Tibial nerve (tissue), 4 donors: ENCODE measurements at regions not wholly inside any gene's neighbourhood (a gene's known extent, or its start where the extent isn't known, plus 50 kb on each side); places are given as distances from the start of the nearest gene placed in this dataset.

ENCODE experiments used
- DNase-seq, 2 donors: peaks; one replicate each; pipeline ENCODE4 v3.0.0-alpha.2; 2019; ENCODE audit warnings: low spot score in 2 of 2
- H3K27ac ChIP-seq, 4 donors: fragments of 200-600 bp; sonication (generic) in 3 of 4; one replicate each; pipeline ENCODE4 v1.5.1; 2017 to 2019; ENCODE audit warnings: mild to moderate bottlenecking in 1 of 4
- H3K27me3 ChIP-seq, 2 donors: fragments of 200-600 bp; sonication (generic) in 1 of 2; one replicate each; pipeline versions ENCODE4 v1.5.1 to v1.6.0; 2017 to 2019
- H3K36me3 ChIP-seq, 3 donors: fragments of 200-600 bp; sonication (generic); one replicate each; pipeline ENCODE4 v1.5.1; 2018 to 2019
- H3K4me1 ChIP-seq, 4 donors: fragments of 200-600 bp; sonication (generic) in 3 of 4; one replicate each; pipeline ENCODE4 v1.5.1; 2017 to 2019
- H3K4me3 ChIP-seq, 4 donors: fragments of 200-600 bp; sonication (generic) in 3 of 4; one replicate each; pipeline ENCODE4 v1.5.1; 2017 to 2019; ENCODE audit warnings: mild to moderate bottlenecking in 1 of 4, moderate library complexity in 1 of 4
- H3K9me3 ChIP-seq, 4 donors: fragments of 200-600 bp; sonication (generic) in 3 of 4; one replicate each; pipeline ENCODE4 v1.5.1; 2017 to 2019
- CTCF ChIP-seq, 5 experiments: fragments of 200-600 bp in 3 of 5; fragments of 450-650 bp in 2 of 5; sonication (generic) in 3 of 5; IDR thresholded peaks; one replicate each; pipeline ENCODE4 v1.5.1; 2016 to 2019; ENCODE audit warnings: antibody characterized with exemption in 5 of 5, mild to moderate bottlenecking in 3 of 5, moderate library complexity in 2 of 5
- EP300 ChIP-seq, 2 donors: sonication (generic); formaldehyde crosslinking; IDR thresholded peaks; one replicate each; pipeline ENCODE4 v1.6.1; 2017; ENCODE audit warnings: antibody characterized with exemption in 2 of 2, mild to moderate bottlenecking in 1 of 2
- POLR2A ChIP-seq, 2 donors: fragments of 450-650 bp; IDR thresholded peaks; one replicate each; pipeline ENCODE4 v1.6.1; 2017; ENCODE audit warnings: antibody characterized with exemption in 2 of 2, mild to moderate bottlenecking in 2 of 2, moderate library complexity in 2 of 2
- WGBS, 2 donors: methylation state at CpG; one replicate each; pipeline ENCODE4 v1.1.5; 2018; 5-methylcytosine and 5-hydroxymethylcytosine counted together

GRCh38 chr1:5570931-5571330, 421.3 kb downstream of the NPHP4 start:
- TF ChIP-seq POLR2A (IDR thresholded peaks at IDR 0.05) (no peak), CTCF (IDR thresholded peaks at IDR 0.05) (no peak), EP300 (IDR thresholded peaks at IDR 0.05) (no peak)
- 21 to 25% methylated on average over 2 of the region's 2 CpGs for WGBS, 2 donors
- H3K4me1 ChIP-seq, result no peaks in the 10 kb centered on the region
- peaks cover 0 to 29% (median 2%) of the 10 kb centered on the region in 4 donors for H3K9me3 ChIP-seq
- no peak overlapping the region for H3K4me3 ChIP-seq
- H3K27ac ChIP-seq, result no peak overlapping the region
- no peaks in the 10 kb centered on the region for H3K36me3 ChIP-seq
- no peaks in the 10 kb centered on the region for H3K27me3 ChIP-seq
- no peak for DNase-seq

GRCh38 chr1:5568321-5568720, 423.9 kb downstream of the NPHP4 start:
- WGBS, 2 donors, result 60 to 65% methylated on average over 6 of the region's 6 CpGs
- no peak for TF ChIP-seq CTCF (IDR thresholded peaks at IDR 0.05)
- TF ChIP-seq EP300 (IDR thresholded peaks at IDR 0.05), result no peak
- no peak for TF ChIP-seq POLR2A (IDR thresholded peaks at IDR 0.05)
- Histone ChIP-seq H3K4me1 (no peaks in the 10 kb centered on the region), H3K4me3 (no peak overlapping the region), H3K27ac (no peak overlapping the region), H3K9me3 (peaks cover 0 to 29% (median 2%) of the 10 kb centered on the region in 4 donors), H3K36me3 (no peaks in the 10 kb centered on the region), H3K27me3 (no peaks in the 10 kb centered on the region)
- DNase-seq, result no peak

GRCh38 chr1:5567839-5568238, 424.4 kb downstream of the NPHP4 start:
- no peak overlapping the region for H3K27ac ChIP-seq
- H3K9me3 ChIP-seq, result peaks cover 0 to 29% (median 2%) of the 10 kb centered on the region in 4 donors
- no peak overlapping the region for H3K4me3 ChIP-seq
- TF ChIP-seq CTCF (IDR thresholded peaks at IDR 0.05) (no peak), EP300 (IDR thresholded peaks at IDR 0.05) (no peak), POLR2A (IDR thresholded peaks at IDR 0.05) (no peak)
- no peaks in the 10 kb centered on the region for H3K4me1 ChIP-seq
- H3K27me3 ChIP-seq, result no peaks in the 10 kb centered on the region
- no peak for DNase-seq
- WGBS, 2 donors, result 50 to 56% methylated on average over 3 of the region's 3 CpGs
- no peaks in the 10 kb centered on the region for H3K36me3 ChIP-seq

- Histone ChIP-seq H3K9me3 (peaks cover 0 to 28% (median 2%) of the 10 kb centered on the region in 4 donors), H3K27me3 (no peaks in the 10 kb centered on the region), H3K4me3 (no peak overlapping the region), H3K27ac (no peak overlapping the region), H3K4me1 (no peaks in the 10 kb centered on the region), H3K36me3 (no peaks in the 10 kb centered on the region)
- TF ChIP-seq EP300 (IDR thresholded peaks at IDR 0.05) (no peak), CTCF (IDR thresholded peaks at IDR 0.05) (no peak), POLR2A (IDR thresholded peaks at IDR 0.05) (no peak)
- DNase-seq, result no peak
- 52 to 55% methylated on average over 3 to 4 of the region's 4 CpGs for WGBS, 2 donors
Observed at GRCh38 chr1:5566924-5567323, 425.3 kb downstream of the NPHP4 start.

- DNase-seq, result no peak
Observed at GRCh38 chr1:5565281-5566125, 426.7 kb downstream of the NPHP4 start.

More at GRCh38 chr1:5565281-5566125, 426.7 kb downstream of the NPHP4 start:
- no peaks in the 10 kb centered on the region for H3K27me3 ChIP-seq
- H3K4me1 ChIP-seq, result no peaks in the 10 kb centered on the region
- peaks cover 0 to 20% (median 2%) of the 10 kb centered on the region in 4 donors for H3K9me3 ChIP-seq
- no peak for TF ChIP-seq EP300 (IDR thresholded peaks at IDR 0.05)
- TF ChIP-seq POLR2A (IDR thresholded peaks at IDR 0.05), result no peak
- TF ChIP-seq CTCF (IDR thresholded peaks at IDR 0.05), result no peak
- H3K27ac ChIP-seq, result no peak overlapping the region
- 45 to 48% methylated on average over 19 of the region's 19 CpGs for WGBS, 2 donors
- H3K4me3 ChIP-seq, result no peak overlapping the region
- H3K36me3 ChIP-seq, result no peaks in the 10 kb centered on the region
